ENCODE measurements at regions not wholly inside any gene's neighbourhood (a gene's known extent, or its start where the extent isn't known, plus 50 kb on each side); places are given as distances from the start of the nearest gene placed in this dataset.

- no peak for DNase-seq
Measured at GRCh38 chr6:30272032-30272431, 54.7 kb upstream of the TRIM39 start.

GRCh38 chr6:30267423-30267822 lies 54.2 kb upstream of the TRIM26 start:
- no peak for DNase-seq

- DNase-seq: no peak
Measured at GRCh38 chr6:30265594-30265993, 52.4 kb upstream of the TRIM26 start.

DNA sequence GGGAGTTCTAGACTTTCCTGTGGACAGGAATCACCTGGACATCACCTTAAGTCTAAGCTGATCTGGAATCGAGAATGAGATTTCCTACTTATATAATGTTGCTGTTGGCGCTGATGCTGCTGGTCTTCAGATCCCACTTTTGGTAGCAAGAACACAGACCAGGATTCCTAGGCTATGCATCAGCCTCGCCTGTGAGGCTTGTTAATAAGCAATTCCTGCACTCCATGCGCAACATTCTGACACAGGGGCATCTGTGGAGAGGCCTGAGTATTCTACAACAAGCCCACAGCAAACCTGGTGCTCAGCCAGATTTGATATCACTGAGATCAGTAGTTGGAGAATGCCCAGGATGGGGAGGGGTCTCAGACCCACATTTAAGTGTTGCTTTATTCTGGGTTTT lies 52.0 kb upstream of the TRIM26 start:
- no peak for DNase-seq

GRCh38 chr6:30264743-30265142 lies 51.5 kb upstream of the TRIM26 start:
- peak in 23 of 58 donors; percentile 1 to 62 (median 30) for DNase-seq

- peak in 18 of 58 donors; percentile 1 to 39 (median 14) for DNase-seq
Measured at GRCh38 chr6:30263734-30264133, 50.5 kb upstream of the TRIM26 start.

Measured in anterior cingulate cortex (tissue), 58 donors.